ENCODE measurements at regions not wholly inside any gene's neighbourhood (a gene's known extent, or its start where the extent isn't known, plus 50 kb on each side); places are given as distances from the start of the nearest gene placed in this dataset.

- Histone ChIP-seq H3K4me3 (ENCODE audit: low read length) (no peak overlapping the region), H3K36me3 (ENCODE audit: control insufficient read depth, insufficient read depth, low read length) (no peaks in the 10 kb centered on the region), H3K4me1 (ENCODE audit: control insufficient read depth, low read depth, low read length) (no peaks in the 10 kb centered on the region), H3K4me2 (ENCODE audit: low read length) (no peak overlapping the region), H3K9ac (ENCODE audit: low read length) (no peak overlapping the region), H4K8ac (ENCODE audit: low read depth, low read length) (no peak overlapping the region), H3K27ac (ENCODE audit: low read depth, low read length) (no peak overlapping the region), H2AK5ac (ENCODE audit: low read length) (no peak overlapping the region), H3K79me1 (ENCODE audit: low read length) (no peaks in the 10 kb centered on the region), H3K79me2 (ENCODE audit: control insufficient read depth, insufficient read depth, low read length) (no peaks in the 10 kb centered on the region), H2BK5ac (ENCODE audit: low read length) (no peak overlapping the region), H3K56ac (ENCODE audit: low read length) (no peak overlapping the region), H3K4ac (ENCODE audit: low read depth, low read length) (no peak overlapping the region), H4K5ac (ENCODE audit: low read length) (no peak overlapping the region), H3K23ac (ENCODE audit: low read length) (no peak overlapping the region), H3K27me3 (ENCODE audit: insufficient read depth, low read length, poor library complexity) (no peaks in the 10 kb centered on the region), H2BK15ac (replicated peaks; ENCODE audit: low read depth) (no peak overlapping the region), H2BK120ac (ENCODE audit: low read depth, low read length) (no peak overlapping the region), H3K18ac (ENCODE audit: low read length) (no peak overlapping the region)
- DNase-seq, result no peak
- WGBS (ENCODE audit: extremely low coverage, insufficient coverage, low lambda C conversion rate), result no CpG with 5 or more reads among the region's 1 CpG
Measured at GRCh38 chr5:84650429-84650828, 265.7 kb upstream of the EDIL3 start.

DNA sequence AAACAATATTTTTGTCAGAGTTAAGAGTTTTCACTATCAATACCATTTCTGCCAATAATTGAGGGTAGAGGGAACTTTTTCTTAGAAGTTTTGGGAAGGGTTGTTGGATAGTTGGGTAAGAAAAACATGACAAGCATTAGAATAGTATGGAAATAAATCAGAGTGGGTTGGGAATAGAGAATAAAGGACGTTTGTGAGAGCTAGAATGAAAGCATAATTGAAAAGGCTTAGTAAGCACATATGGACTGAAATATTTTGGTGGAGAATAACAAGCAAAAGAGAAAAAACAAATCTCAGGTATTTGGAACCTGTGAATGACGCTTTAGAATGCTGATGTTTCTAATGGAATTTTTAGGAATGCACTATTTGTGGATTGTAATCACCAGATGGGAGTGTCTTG is 262.9 kb upstream of the EDIL3 start:
- Histone ChIP-seq H3K27ac (ENCODE audit: low read depth, low read length) (no peak overlapping the region), H2BK15ac (replicated peaks; ENCODE audit: low read depth) (no peak overlapping the region)

GRCh38 chr5:84642795-84643194 is 258.1 kb upstream of the EDIL3 start:
- Histone ChIP-seq H2AK5ac (ENCODE audit: low read length) (no peak overlapping the region), H3K36me3 (ENCODE audit: control insufficient read depth, insufficient read depth, low read length) (no peaks in the 10 kb centered on the region), H3K4me3 (ENCODE audit: low read length) (no peak overlapping the region), H3K27ac (ENCODE audit: low read depth, low read length) (no peak overlapping the region), H3K27me3 (ENCODE audit: insufficient read depth, low read length, poor library complexity) (no peaks in the 10 kb centered on the region), H2BK15ac (replicated peaks; ENCODE audit: low read depth) (no peak overlapping the region), H3K79me2 (ENCODE audit: control insufficient read depth, insufficient read depth, low read length) (no peaks in the 10 kb centered on the region), H3K9ac (ENCODE audit: low read length) (no peak overlapping the region), H3K23ac (ENCODE audit: low read length) (no peak overlapping the region), H2BK5ac (ENCODE audit: low read length) (no peak overlapping the region), H4K5ac (ENCODE audit: low read length) (no peak overlapping the region), H3K4ac (ENCODE audit: low read depth, low read length) (no peak overlapping the region), H2BK120ac (ENCODE audit: low read depth, low read length) (no peak overlapping the region), H3K79me1 (ENCODE audit: low read length) (no peaks in the 10 kb centered on the region), H3K18ac (ENCODE audit: low read length) (no peak overlapping the region), H3K4me1 (ENCODE audit: control insufficient read depth, low read depth, low read length) (no peaks in the 10 kb centered on the region), H3K56ac (ENCODE audit: low read length) (no peak overlapping the region), H4K8ac (ENCODE audit: low read depth, low read length) (no peak overlapping the region), H3K4me2 (ENCODE audit: low read length) (no peak overlapping the region)
- no peak for DNase-seq
- no CpG with 5 or more reads among the region's 2 CpGs for WGBS (ENCODE audit: extremely low coverage, insufficient coverage, low lambda C conversion rate)

More for the DNA sequence above, 262.9 kb upstream of the EDIL3 start:
- Histone ChIP-seq H3K79me2 (ENCODE audit: control insufficient read depth, insufficient read depth, low read length) (no peaks in the 10 kb centered on the region), H3K27me3 (ENCODE audit: insufficient read depth, low read length, poor library complexity) (no peaks in the 10 kb centered on the region), H2BK5ac (ENCODE audit: low read length) (no peak overlapping the region), H2BK120ac (ENCODE audit: low read depth, low read length) (no peak overlapping the region), H2AK5ac (ENCODE audit: low read length) (no peak overlapping the region), H3K79me1 (ENCODE audit: low read length) (no peaks in the 10 kb centered on the region), H3K23ac (ENCODE audit: low read length) (no peak overlapping the region), H3K4ac (ENCODE audit: low read depth, low read length) (no peak overlapping the region), H3K18ac (ENCODE audit: low read length) (no peak overlapping the region), H3K9ac (ENCODE audit: low read length) (no peak overlapping the region), H3K36me3 (ENCODE audit: control insufficient read depth, insufficient read depth, low read length) (no peaks in the 10 kb centered on the region), H3K56ac (ENCODE audit: low read length) (no peak overlapping the region), H4K5ac (ENCODE audit: low read length) (no peak overlapping the region), H4K8ac (ENCODE audit: low read depth, low read length) (no peak overlapping the region), H3K4me1 (ENCODE audit: control insufficient read depth, low read depth, low read length) (no peaks in the 10 kb centered on the region), H3K4me3 (ENCODE audit: low read length) (no peak overlapping the region), H3K4me2 (ENCODE audit: low read length) (no peak overlapping the region)
- no peak for DNase-seq
- WGBS (ENCODE audit: extremely low coverage, insufficient coverage, low lambda C conversion rate), result no CpG with 5 or more reads among the region's 2 CpGs

DNA sequence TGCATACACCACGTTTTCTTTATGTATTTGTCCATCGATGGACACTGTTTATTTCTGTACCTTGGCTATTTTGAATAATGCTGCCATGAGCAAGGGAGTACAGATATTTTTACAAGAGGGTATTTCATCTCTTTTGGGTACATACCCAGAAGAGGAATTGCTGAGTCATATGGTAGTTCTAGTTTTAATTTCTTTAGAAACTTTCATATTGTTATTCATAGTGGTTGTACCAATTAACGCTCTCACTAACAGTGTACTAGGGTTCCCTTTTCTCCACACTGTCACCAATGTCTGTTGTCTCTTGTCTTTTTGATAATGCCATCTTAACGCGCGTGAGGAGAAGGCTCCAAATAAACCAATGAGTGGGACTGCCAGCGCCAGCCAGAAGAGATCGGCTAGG is 257.6 kb upstream of the EDIL3 start:
- no CpG with 5 or more reads among the region's 8 CpGs for WGBS (ENCODE audit: extremely low coverage, insufficient coverage, low lambda C conversion rate)
- Histone ChIP-seq H3K4me1 (ENCODE audit: control insufficient read depth, low read depth, low read length) (no peaks in the 10 kb centered on the region), H2BK120ac (ENCODE audit: low read depth, low read length) (no peak overlapping the region), H3K79me1 (ENCODE audit: low read length) (no peaks in the 10 kb centered on the region), H3K27ac (ENCODE audit: low read depth, low read length) (no peak overlapping the region), H3K27me3 (ENCODE audit: insufficient read depth, low read length, poor library complexity) (no peaks in the 10 kb centered on the region), H2BK15ac (replicated peaks; ENCODE audit: low read depth) (no peak overlapping the region), H2BK5ac (ENCODE audit: low read length) (no peak overlapping the region), H3K79me2 (ENCODE audit: control insufficient read depth, insufficient read depth, low read length) (no peaks in the 10 kb centered on the region), H4K8ac (ENCODE audit: low read depth, low read length) (no peak overlapping the region), H4K5ac (ENCODE audit: low read length) (no peak overlapping the region), H3K36me3 (ENCODE audit: control insufficient read depth, insufficient read depth, low read length) (no peaks in the 10 kb centered on the region), H3K9ac (ENCODE audit: low read length) (no peak overlapping the region), H3K4me2 (ENCODE audit: low read length) (no peak overlapping the region), H2AK5ac (ENCODE audit: low read length) (no peak overlapping the region), H3K23ac (ENCODE audit: low read length) (no peak overlapping the region), H3K4ac (ENCODE audit: low read depth, low read length) (no peak overlapping the region), H3K4me3 (ENCODE audit: low read length) (no peak overlapping the region), H3K56ac (ENCODE audit: low read length) (no peak overlapping the region), H3K18ac (ENCODE audit: low read length) (no peak overlapping the region)
- no peak for DNase-seq

GRCh38 chr5:84637662-84638375 is 253.1 kb upstream of the EDIL3 start:
- Histone ChIP-seq H2BK5ac (ENCODE audit: low read length) (no peak overlapping the region), H3K27me3 (ENCODE audit: insufficient read depth, low read length, poor library complexity) (no peaks in the 10 kb centered on the region), H3K18ac (ENCODE audit: low read length) (no peak overlapping the region), H4K8ac (ENCODE audit: low read depth, low read length) (no peak overlapping the region), H3K79me1 (ENCODE audit: low read length) (no peaks in the 10 kb centered on the region), H3K23ac (ENCODE audit: low read length) (no peak overlapping the region), H3K79me2 (ENCODE audit: control insufficient read depth, insufficient read depth, low read length) (no peaks in the 10 kb centered on the region), H3K9ac (ENCODE audit: low read length) (no peak overlapping the region), H3K4ac (ENCODE audit: low read depth, low read length) (no peak overlapping the region), H3K4me3 (ENCODE audit: low read length) (no peak overlapping the region), H3K36me3 (ENCODE audit: control insufficient read depth, insufficient read depth, low read length) (no peaks in the 10 kb centered on the region), H3K4me1 (ENCODE audit: control insufficient read depth, low read depth, low read length) (no peaks in the 10 kb centered on the region), H3K4me2 (ENCODE audit: low read length) (no peak overlapping the region), H3K27ac (ENCODE audit: low read depth, low read length) (no peak overlapping the region), H2AK5ac (ENCODE audit: low read length) (no peak overlapping the region), H2BK120ac (ENCODE audit: low read depth, low read length) (no peak overlapping the region), H3K56ac (ENCODE audit: low read length) (no peak overlapping the region), H4K5ac (ENCODE audit: low read length) (no peak overlapping the region), H2BK15ac (replicated peaks; ENCODE audit: low read depth) (no peak overlapping the region)
- WGBS (ENCODE audit: extremely low coverage, insufficient coverage, low lambda C conversion rate), result no CpG with 5 or more reads among the region's 1 CpG
- DNase-seq, result no peak
